Thoracic aorta (tissue), 2 donors: ENCODE measurements at regions not wholly inside any gene's neighbourhood (a gene's known extent, or its start where the extent isn't known, plus 50 kb on each side); places are given as distances from the start of the nearest gene placed in this dataset.
"Not testable (repeated sequence)": the region's sequence is repeated elsewhere in the genome, so short reads cannot be mapped to it uniquely, and the experiment has no call there.

Experiments
- ATAC-seq: fragments of 150-250 bp; one replicate; pipeline ENCODE4 v1.8.0; 2017; ENCODE audit warnings: low read depth; ENCODE audit not compliant: insufficient number of reproducible peaks, low FRiP score
- DNase-seq: peaks from one replicate; pipeline ENCODE4 v3.0.0-alpha.2; 2020; ENCODE audit warnings: low spot score
- H3K27ac ChIP-seq, 2 donors: fragments of 200-600 bp; sonication (generic); 1 replicate in 1 of 2; 2 replicates in 1 of 2; pipeline ENCODE4 v1.5.1; 2016; ENCODE audit warnings: mild to moderate bottlenecking in 2 of 2, moderate library complexity in 2 of 2
- H3K27me3 ChIP-seq: fragments of 200-600 bp; sonication (generic); replicated peaks from 2 replicates; pipeline ENCODE4 v1.6.0; 2016; ENCODE audit warnings: mild to moderate bottlenecking; ENCODE audit not compliant: insufficient read depth
- H3K36me3 ChIP-seq: fragments of 200-600 bp; sonication (generic); one replicate; pipeline ENCODE4 v1.5.1; 2016
- H3K4me1 ChIP-seq, 2 donors: fragments of 200-600 bp; sonication (generic); 1 replicate in 1 of 2; 2 replicates in 1 of 2; pipeline versions ENCODE4 v1.5.1 to v1.6.0; 2016; ENCODE audit warnings: low read depth in 2 of 2, mild to moderate bottlenecking in 1 of 2; ENCODE audit not compliant: control insufficient read depth in 1 of 2
- H3K4me3 ChIP-seq: fragments of 200-600 bp; sonication (generic); 2 replicates; pipeline ENCODE4 v1.5.1; 2016; ENCODE audit warnings: mild to moderate bottlenecking
- H3K9me3 ChIP-seq: fragments of 200-600 bp; sonication (generic); 2 replicates; pipeline ENCODE4 v1.5.1; 2016
- CTCF ChIP-seq: fragments of 200-600 bp; sonication (generic); IDR thresholded peaks from one replicate; pipeline ENCODE4 v1.5.1; 2019; ENCODE audit warnings: antibody characterized with exemption

GRCh38 chr6:99668036-99668705, 61.5 kb downstream of the PRDM13 start:
- DNase-seq (no peak), ATAC-seq (no peak)
- Histone ChIP-seq H3K4me3 (no peak overlapping the region), H3K9me3 (no peaks in the 10 kb centered on the region), H3K4me1 (no peaks in the 10 kb centered on the region), H3K36me3 (no peaks in the 10 kb centered on the region), H3K27ac (no peak overlapping the region), H3K27me3 (no peaks in the 10 kb centered on the region)
- TF ChIP-seq CTCF: no peak

GRCh38 chr6:99689916-99690685, 83.5 kb downstream of the PRDM13 start:
- Histone ChIP-seq H3K27ac (no peak overlapping the region), H3K4me1 (no peaks in the 10 kb centered on the region)

GRCh38 chr6:99702287-99702686, 95.7 kb downstream of the PRDM13 start:
- H3K4me1 ChIP-seq, ATAC-seq, H3K27me3 ChIP-seq, DNase-seq, H3K36me3 ChIP-seq, H3K4me3 ChIP-seq, H3K27ac ChIP-seq, H3K9me3 ChIP-seq: not testable (repeated sequence)

More at GRCh38 chr6:99689916-99690685, 83.5 kb downstream of the PRDM13 start:
- Histone ChIP-seq H3K36me3 (no peaks in the 10 kb centered on the region), H3K27me3 (no peaks in the 10 kb centered on the region), H3K4me3 (no peak overlapping the region), H3K9me3 (no peaks in the 10 kb centered on the region)
- no peak for TF ChIP-seq CTCF
- DNase-seq (no peak), ATAC-seq (no peak)

GRCh38 chr6:99709062-99709461, 102.4 kb downstream of the PRDM13 start:
- ATAC-seq: no peak
- no peak for TF ChIP-seq CTCF
- DNase-seq: no peak
- H3K27ac ChIP-seq: no peak overlapping the region
- no peaks in the 10 kb centered on the region for H3K36me3 ChIP-seq
- no peak overlapping the region for H3K4me3 ChIP-seq
- H3K27me3 ChIP-seq: no peaks in the 10 kb centered on the region
- H3K9me3 ChIP-seq: no peaks in the 10 kb centered on the region
- H3K4me1 ChIP-seq: no peaks in the 10 kb centered on the region

- no peaks in the 10 kb centered on the region for H3K4me1 ChIP-seq
- H3K9me3 ChIP-seq: no peaks in the 10 kb centered on the region
- H3K4me3 ChIP-seq: no peak overlapping the region
- TF ChIP-seq CTCF: no peak
- H3K27me3 ChIP-seq: no peaks in the 10 kb centered on the region
- no peak overlapping the region for H3K27ac ChIP-seq
- no peak for DNase-seq
- ATAC-seq: no peak
- H3K36me3 ChIP-seq: no peaks in the 10 kb centered on the region
Observed at GRCh38 chr6:99711302-99711701, 104.7 kb downstream of the PRDM13 start.
